ENCODE measurements at regions not wholly inside any gene's neighbourhood (a gene's known extent, or its start where the extent isn't known, plus 50 kb on each side); places are given as distances from the start of the nearest gene placed in this dataset.

DNA sequence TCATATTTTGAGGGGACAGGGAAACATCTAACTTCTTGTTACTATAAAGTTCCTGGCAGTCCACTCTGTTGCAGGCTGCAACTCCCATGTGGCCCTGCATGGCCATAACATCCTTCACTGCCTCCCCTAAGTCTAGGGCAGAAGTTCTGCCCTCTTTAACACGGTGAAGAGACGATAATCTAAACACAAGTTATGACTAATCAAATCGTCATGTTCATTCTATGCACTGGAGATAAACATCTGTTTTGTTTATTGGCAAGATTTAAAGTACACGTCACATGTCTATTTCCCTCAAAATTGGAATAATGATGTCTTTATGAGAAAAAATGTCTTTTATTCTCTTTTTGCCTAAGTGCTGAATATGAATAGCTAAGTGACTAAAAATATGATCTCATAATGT, 1629.4 kb downstream of the PCDH9 start:
- TF ChIP-seq, protein P1, sequence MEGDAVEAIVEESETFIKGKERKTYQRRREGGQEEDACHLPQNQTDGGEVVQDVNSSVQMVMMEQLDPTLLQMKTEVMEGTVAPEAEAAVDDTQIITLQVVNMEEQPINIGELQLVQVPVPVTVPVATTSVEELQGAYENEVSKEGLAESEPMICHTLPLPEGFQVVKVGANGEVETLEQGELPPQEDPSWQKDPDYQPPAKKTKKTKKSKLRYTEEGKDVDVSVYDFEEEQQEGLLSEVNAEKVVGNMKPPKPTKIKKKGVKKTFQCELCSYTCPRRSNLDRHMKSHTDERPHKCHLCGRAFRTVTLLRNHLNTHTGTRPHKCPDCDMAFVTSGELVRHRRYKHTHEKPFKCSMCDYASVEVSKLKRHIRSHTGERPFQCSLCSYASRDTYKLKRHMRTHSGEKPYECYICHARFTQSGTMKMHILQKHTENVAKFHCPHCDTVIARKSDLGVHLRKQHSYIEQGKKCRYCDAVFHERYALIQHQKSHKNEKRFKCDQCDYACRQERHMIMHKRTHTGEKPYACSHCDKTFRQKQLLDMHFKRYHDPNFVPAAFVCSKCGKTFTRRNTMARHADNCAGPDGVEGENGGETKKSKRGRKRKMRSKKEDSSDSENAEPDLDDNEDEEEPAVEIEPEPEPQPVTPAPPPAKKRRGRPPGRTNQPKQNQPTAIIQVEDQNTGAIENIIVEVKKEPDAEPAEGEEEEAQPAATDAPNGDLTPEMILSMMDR (IDR thresholded peaks at IDR 0.05): no peak

DNA sequence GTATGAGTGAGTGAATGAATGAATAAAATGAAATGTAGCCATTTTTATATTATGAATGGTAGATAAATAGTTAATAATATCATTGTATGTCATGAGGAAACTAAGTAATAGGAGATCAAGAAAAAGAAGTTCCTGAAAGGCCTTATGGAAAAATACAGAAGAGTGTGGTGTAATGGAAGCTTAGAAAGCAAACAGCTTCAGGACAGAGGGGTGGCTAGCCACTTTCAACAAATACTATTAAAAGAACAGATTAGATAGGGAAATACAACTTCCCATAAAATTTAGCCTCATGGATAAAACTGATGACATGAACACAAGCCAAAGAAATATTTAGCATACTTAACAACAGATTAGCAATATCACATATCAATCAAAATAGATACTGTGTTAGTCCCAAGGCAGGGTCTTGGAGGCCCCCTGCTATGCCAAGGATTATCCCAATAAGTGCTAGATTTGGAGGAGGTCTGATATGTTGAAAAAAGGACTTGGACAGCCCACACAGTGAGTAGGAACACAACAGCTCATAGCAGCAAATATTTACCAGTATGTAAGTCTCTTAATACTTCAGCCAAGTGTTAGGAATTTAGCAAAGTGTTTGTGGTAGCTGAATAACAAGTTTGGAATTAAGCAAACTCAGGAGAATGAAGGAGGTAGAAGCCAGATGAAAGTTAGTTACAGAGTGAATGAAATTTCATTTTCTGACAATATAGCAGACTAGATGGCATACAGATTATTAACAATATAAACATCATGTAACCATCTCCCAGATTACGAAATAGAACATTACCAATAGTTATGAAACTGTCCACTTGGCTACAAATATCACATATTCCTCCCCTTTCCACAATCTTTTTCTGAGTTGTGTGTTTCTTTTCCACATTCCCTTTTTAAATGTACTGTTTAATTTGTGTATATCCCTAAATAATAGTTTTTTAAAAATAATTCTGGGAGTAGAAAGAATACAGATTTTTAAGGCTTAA, 1632.0 kb downstream of the PCDH9 start:
- DNase-seq (ENCODE audit: low spot score) (no peak), ATAC-seq (ENCODE audit: low FRiP score) (peak; percentile 85)
- TF ChIP-seq, protein P1 (IDR thresholded peaks at IDR 0.05): no peak

More for the DNA sequence above, 1629.4 kb downstream of the PCDH9 start:
- ATAC-seq (ENCODE audit: low FRiP score) (no peak), DNase-seq (ENCODE audit: low spot score) (no peak)

DNA sequence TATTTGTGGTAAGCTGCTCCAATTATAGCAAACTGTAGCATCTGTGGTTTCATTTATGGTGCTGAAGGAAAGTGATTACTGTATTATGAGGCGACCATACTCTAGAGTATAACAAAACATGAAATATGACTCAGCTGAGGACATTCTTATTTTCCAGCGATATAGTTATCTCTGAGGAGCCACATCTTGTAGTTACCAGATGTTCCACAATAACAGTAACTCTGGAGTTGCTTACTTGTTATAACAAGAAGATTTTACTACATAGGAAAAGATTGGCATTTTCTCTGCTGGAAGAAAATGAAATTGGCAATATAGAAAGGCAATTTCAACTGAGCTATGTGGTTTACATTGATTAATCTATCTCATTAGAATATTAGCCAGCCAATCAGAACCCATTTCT, 1634.2 kb downstream of the PCDH9 start:
- no peak for ATAC-seq (ENCODE audit: low FRiP score)
- no peak for DNase-seq (ENCODE audit: low spot score)
- TF ChIP-seq, protein P1 (IDR thresholded peaks at IDR 0.05): no peak

DNA sequence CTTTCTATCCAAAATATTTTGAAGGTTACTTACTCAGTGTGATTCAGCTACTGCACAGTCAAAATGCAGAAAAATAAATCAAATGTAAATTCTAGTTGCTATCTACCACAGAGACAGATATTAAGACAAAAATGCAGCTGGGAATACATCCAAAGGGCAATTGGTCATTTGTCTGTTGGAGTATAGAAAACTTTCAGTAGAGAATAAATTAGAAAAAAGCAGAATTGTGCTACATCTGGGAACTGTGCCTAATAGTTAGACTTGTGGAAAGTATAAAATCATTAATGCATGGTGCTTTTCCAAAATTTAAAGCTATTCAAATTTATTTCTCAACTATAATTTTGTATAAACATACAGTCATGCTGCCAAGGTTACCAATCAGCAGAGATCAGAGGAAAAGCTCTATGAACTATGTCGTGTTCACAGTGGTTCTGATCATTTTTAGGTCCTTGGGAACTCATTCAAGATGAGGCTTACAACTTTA, 1635.8 kb downstream of the PCDH9 start:
- TF ChIP-seq, protein P1 (IDR thresholded peaks at IDR 0.05): no peak
- ATAC-seq (ENCODE audit: low FRiP score): no peak
- DNase-seq (ENCODE audit: low spot score): no peak

DNA sequence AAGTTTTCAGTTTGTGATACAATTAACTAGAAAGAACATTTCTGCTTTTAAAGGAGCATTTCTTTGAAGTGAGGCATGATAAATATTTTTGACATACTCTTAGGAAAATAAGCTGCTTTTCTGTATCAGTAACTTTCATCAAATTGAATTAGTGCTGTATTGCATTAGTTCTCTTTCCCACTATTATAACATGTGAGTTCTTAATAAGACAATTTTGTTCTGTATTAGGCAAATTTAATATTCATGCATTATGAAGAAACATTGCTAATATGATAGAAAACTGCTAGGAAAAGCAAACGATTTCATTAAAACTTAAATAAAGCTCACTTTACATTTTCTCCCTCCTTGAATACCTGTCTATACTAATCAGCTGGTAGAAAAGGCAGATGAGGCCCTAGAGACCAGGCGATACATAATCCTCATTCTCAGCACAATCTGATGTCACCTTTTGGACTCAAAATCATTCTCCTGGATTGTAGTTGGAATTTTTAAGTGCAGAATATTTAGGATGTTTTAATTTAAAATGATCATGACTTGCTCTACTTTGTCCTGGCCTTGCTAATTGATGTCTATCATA, 1636.8 kb downstream of the PCDH9 start:
- DNase-seq (ENCODE audit: low spot score) (no peak), ATAC-seq (ENCODE audit: low FRiP score) (no peak)

DNA sequence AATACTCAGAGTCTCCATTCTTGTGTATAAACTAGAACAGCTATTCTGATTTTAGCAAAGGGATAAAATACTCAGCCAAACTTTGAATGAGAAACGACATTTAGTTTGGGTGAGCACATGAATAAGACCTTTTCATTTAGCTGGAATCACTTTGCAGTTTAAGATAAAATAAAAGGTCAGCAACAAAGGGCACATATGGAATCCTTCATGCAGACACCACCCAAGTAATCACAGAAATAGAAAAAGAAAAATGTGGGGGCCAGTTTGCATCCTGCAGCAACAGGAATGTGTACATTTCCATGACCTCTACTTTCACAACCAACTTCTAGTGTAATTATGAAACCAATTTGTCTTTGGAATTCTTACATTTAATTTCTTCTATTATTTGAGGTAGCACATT, 1637.4 kb downstream of the PCDH9 start:
- TF ChIP-seq, protein P1 (IDR thresholded peaks at IDR 0.05): no peak
- no peak for ATAC-seq (ENCODE audit: low FRiP score)
- DNase-seq (ENCODE audit: low spot score): no peak

More for the DNA sequence above, 1636.8 kb downstream of the PCDH9 start:
- TF ChIP-seq, protein P1 (IDR thresholded peaks at IDR 0.05): no peak

Data from omental fat pad (tissue), 3 donors.